Loucy (cell line): ENCODE measurements at regions not wholly inside any gene's neighbourhood (a gene's known extent, or its start where the extent isn't known, plus 50 kb on each side); places are given as distances from the start of the nearest gene placed in this dataset.

Source experiments
- H2AFZ ChIP-seq: fragments of 200-600 bp; sonication (generic); 2 replicates; pipeline ENCODE4 v1.6.0; 2016; ENCODE audit warnings: antibody characterized with exemption, mild to moderate bottlenecking, low read length, moderate library complexity
- H3F3A ChIP-seq: fragments of 200-600 bp; 2 replicates; pipeline ENCODE4 v1.6.0; 2016; ENCODE audit warnings: antibody characterized with exemption, low read depth, mild to moderate bottlenecking
- H3K27me3 ChIP-seq: fragments of 200-600 bp; sonication (generic); 2 replicates; pipeline ENCODE4 v1.6.1; 2014; ENCODE audit warnings: low read length, mild to moderate bottlenecking; ENCODE audit not compliant: insufficient read depth, poor library complexity, severe bottlenecking
- H3K36me3 ChIP-seq: fragments of 200-600 bp; sonication (generic); 2 replicates; pipeline ENCODE4 v1.6.1; 2016; ENCODE audit warnings: low read length; ENCODE audit not compliant: insufficient read depth
- H3K4me1 ChIP-seq: fragments of 200-600 bp; sonication (generic); 2 replicates; pipeline ENCODE4 v1.5.1; 2014; ENCODE audit warnings: low read length, mild to moderate bottlenecking; ENCODE audit not compliant: insufficient read depth, poor library complexity, severe bottlenecking
- H3K4me2 ChIP-seq: fragments of 200-600 bp; sonication (generic); 2 replicates; pipeline ENCODE4 v1.6.0; 2014; ENCODE audit warnings: antibody characterized with exemption, low read length, low read depth, mild to moderate bottlenecking; ENCODE audit not compliant: poor library complexity, severe bottlenecking
- H3K4me3 ChIP-seq: fragments of 200-600 bp; sonication (generic); 2 replicates; pipeline ENCODE4 v1.5.1; 2014; ENCODE audit warnings: low read length, mild to moderate bottlenecking, mixed read lengths; ENCODE audit not compliant: poor library complexity, severe bottlenecking
- H3K79me2 ChIP-seq: fragments of 200-600 bp; sonication (generic); 2 replicates; pipeline ENCODE4 v1.6.1; 2014; ENCODE audit warnings: low read length; ENCODE audit not compliant: insufficient read depth
- H3K9ac ChIP-seq: fragments of 200-600 bp; sonication (generic); 2 replicates; pipeline ENCODE4 v1.6.0; 2014; ENCODE audit warnings: mild to moderate bottlenecking, low read depth, low read length, moderate library complexity; ENCODE audit not compliant: poor library complexity, severe bottlenecking
- H3K9me2 ChIP-seq: fragments of 200-600 bp; sonication (generic); replicated peaks from 2 replicates; pipeline ENCODE4 v1.6.1; 2016; ENCODE audit warnings: low read depth, low read length, mixed read lengths
- H3K9me3 ChIP-seq: fragments of 200-600 bp; sonication (generic); 2 replicates; pipeline ENCODE4 v1.6.1; 2014; ENCODE audit warnings: mild to moderate bottlenecking, antibody characterized with exemption, low read length, low read depth; ENCODE audit not compliant: insufficient read depth
- H4K20me1 ChIP-seq: fragments of 200-600 bp; sonication (generic); 2 replicates; pipeline ENCODE4 v1.6.0; 2014; ENCODE audit warnings: antibody characterized with exemption, low read length, mild to moderate bottlenecking; ENCODE audit not compliant: insufficient read depth, poor library complexity, severe bottlenecking
- EZH2phosphoT487 ChIP-seq: fragments of 200-600 bp; IDR thresholded peaks from 2 replicates; pipeline ENCODE4 v1.6.1; 2018; ENCODE audit warnings: antibody characterized with exemption, mild to moderate bottlenecking, moderate library complexity, borderline replicate concordance
- TF ChIP-seq, protein P1 (sequence below): fragments of 200-600 bp; sonication (generic); conservative IDR thresholded peaks from 2 replicates; pipeline ENCODE4 v1.5.1; 2014; ENCODE audit warnings: mild to moderate bottlenecking, antibody characterized with exemption, low read length

GRCh38 chr7:36066343-36066664, 86.8 kb upstream of the EEPD1 start:
- TF ChIP-seq, protein P1, sequence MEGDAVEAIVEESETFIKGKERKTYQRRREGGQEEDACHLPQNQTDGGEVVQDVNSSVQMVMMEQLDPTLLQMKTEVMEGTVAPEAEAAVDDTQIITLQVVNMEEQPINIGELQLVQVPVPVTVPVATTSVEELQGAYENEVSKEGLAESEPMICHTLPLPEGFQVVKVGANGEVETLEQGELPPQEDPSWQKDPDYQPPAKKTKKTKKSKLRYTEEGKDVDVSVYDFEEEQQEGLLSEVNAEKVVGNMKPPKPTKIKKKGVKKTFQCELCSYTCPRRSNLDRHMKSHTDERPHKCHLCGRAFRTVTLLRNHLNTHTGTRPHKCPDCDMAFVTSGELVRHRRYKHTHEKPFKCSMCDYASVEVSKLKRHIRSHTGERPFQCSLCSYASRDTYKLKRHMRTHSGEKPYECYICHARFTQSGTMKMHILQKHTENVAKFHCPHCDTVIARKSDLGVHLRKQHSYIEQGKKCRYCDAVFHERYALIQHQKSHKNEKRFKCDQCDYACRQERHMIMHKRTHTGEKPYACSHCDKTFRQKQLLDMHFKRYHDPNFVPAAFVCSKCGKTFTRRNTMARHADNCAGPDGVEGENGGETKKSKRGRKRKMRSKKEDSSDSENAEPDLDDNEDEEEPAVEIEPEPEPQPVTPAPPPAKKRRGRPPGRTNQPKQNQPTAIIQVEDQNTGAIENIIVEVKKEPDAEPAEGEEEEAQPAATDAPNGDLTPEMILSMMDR, result no peak
- no peak for TF ChIP-seq EZH2phosphoT487
- no peaks in the 10 kb centered on the region for H3K27me3 ChIP-seq
- no peaks in the 10 kb centered on the region for H3K4me1 ChIP-seq
- H3K9ac ChIP-seq, result no peak overlapping the region
- no peaks in the 10 kb centered on the region for H3F3A ChIP-seq
- no peaks in the 10 kb centered on the region for H3K9me2 ChIP-seq
- H3K79me2 ChIP-seq, result no peaks in the 10 kb centered on the region
- no peaks in the 10 kb centered on the region for H3K36me3 ChIP-seq
- no peak overlapping the region for H2AFZ ChIP-seq
- H4K20me1 ChIP-seq, result no peaks in the 10 kb centered on the region
- no peaks in the 10 kb centered on the region for H3K9me3 ChIP-seq
- H3K4me2 ChIP-seq, result no peak overlapping the region
- H3K4me3 ChIP-seq, result no peak overlapping the region

- no peaks in the 10 kb centered on the region for H3F3A ChIP-seq
- H3K36me3 ChIP-seq, result no peaks in the 10 kb centered on the region
- no peak overlapping the region for H3K4me3 ChIP-seq
- no peak overlapping the region for H2AFZ ChIP-seq
- H3K4me1 ChIP-seq, result no peaks in the 10 kb centered on the region
- H3K9ac ChIP-seq, result no peak overlapping the region
- no peaks in the 10 kb centered on the region for H4K20me1 ChIP-seq
- TF ChIP-seq, protein P1, result no peak
- TF ChIP-seq EZH2phosphoT487, result no peak
- no peaks in the 10 kb centered on the region for H3K9me3 ChIP-seq
- H3K27me3 ChIP-seq, result no peaks in the 10 kb centered on the region
- H3K9me2 ChIP-seq, result no peaks in the 10 kb centered on the region
- no peak overlapping the region for H3K4me2 ChIP-seq
- H3K79me2 ChIP-seq, result no peaks in the 10 kb centered on the region
Measured at GRCh38 chr7:36070230-36070629, 82.8 kb upstream of the EEPD1 start.

GRCh38 chr7:36071605-36072004, 81.4 kb upstream of the EEPD1 start:
- H3K79me2 ChIP-seq, result no peaks in the 10 kb centered on the region
- H3K4me2 ChIP-seq, result no peak overlapping the region
- H3K9ac ChIP-seq, result no peak overlapping the region
- H3K9me2 ChIP-seq, result no peaks in the 10 kb centered on the region
- no peaks in the 10 kb centered on the region for H3K27me3 ChIP-seq
- no peaks in the 10 kb centered on the region for H3K36me3 ChIP-seq
- no peaks in the 10 kb centered on the region for H3K9me3 ChIP-seq
- no peaks in the 10 kb centered on the region for H4K20me1 ChIP-seq
- no peaks in the 10 kb centered on the region for H3F3A ChIP-seq
- peaks cover 11% of the 10 kb centered on the region for H3K4me1 ChIP-seq
- no peak overlapping the region for H3K4me3 ChIP-seq
- no peak for TF ChIP-seq EZH2phosphoT487
- TF ChIP-seq, protein P1, result no peak
- no peak overlapping the region for H2AFZ ChIP-seq
